ENCODE measurements at regions not wholly inside any gene's neighbourhood (a gene's known extent, or its start where the extent isn't known, plus 50 kb on each side); places are given as distances from the start of the nearest gene placed in this dataset.

DNA sequence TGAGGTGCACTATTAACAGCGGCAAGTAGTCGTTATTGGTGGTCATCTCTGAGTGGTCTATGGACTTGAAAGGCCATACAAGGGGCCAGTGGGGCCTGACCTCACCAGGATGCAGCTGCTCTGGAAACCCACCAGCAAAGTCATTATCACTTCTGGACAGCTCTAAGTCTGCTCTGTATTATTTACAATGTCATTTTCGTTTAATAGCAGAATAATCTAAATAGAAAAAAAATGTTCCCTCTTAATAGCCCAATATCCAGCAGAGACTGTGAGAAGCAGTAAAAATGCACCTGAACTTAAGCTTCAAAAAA lies 85.0 kb upstream of the EED start:
- H3K9me3 ChIP-seq (ENCODE audit: low read depth, low read length): no peaks in the 10 kb centered on the region
- H3K4me1 ChIP-seq (ENCODE audit: insufficient read depth, low read length): peaks cover 68% of the 10 kb centered on the region
- no peaks in the 10 kb centered on the region for H3K27me3 ChIP-seq (ENCODE audit: insufficient read depth, low read length)

DNA sequence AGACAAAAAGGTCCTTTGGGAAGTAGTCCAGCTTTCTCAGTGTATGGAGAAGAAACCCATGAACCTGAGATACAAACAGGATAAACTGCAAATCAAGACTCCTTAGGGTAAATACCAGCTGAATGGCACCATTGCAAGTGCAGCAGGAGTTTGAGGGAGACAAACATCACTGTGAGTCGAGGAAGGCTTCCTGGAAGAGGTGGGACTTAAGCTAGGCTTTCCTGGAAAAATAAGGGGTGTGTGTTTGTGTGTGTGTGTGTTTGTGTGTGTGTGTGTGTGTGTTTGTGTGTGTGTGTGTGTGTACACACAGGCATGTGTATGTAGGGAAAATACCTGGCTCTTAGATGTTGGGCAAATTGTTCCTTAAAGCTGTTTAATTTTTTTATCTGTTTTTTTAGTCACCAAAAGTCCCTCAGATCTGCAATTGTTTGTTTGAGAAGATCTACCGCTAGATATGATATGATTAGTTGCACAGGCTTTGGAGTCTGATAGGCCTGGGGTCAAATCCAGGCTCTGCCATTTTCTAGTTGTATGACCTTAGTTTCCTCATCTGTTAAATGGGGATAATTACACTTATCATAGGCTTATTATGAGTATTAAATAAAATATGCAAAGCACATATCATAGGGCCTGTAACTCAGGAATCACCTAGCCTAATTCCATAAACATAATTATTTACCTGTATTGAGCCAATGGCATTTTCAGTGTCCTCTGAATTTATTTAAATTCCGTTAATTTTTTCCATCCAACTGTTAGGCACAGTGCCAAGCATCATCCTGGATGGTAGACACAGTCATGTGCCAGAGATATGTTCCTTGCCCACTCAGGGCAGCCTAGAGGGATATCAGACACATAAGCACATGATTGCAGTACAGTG lies 85.6 kb upstream of the EED start:
- peaks cover 62% of the 10 kb centered on the region for H3K4me1 ChIP-seq (ENCODE audit: insufficient read depth, low read length)
- H3K9me3 ChIP-seq (ENCODE audit: low read depth, low read length): no peaks in the 10 kb centered on the region
- H3K4me3 ChIP-seq (ENCODE audit: low read length): no peak overlapping the region
- H3K27me3 ChIP-seq (ENCODE audit: insufficient read depth, low read length): no peaks in the 10 kb centered on the region

More for the DNA sequence above, 85.0 kb upstream of the EED start:
- no peak overlapping the region for H3K4me3 ChIP-seq (ENCODE audit: low read length)

DNA sequence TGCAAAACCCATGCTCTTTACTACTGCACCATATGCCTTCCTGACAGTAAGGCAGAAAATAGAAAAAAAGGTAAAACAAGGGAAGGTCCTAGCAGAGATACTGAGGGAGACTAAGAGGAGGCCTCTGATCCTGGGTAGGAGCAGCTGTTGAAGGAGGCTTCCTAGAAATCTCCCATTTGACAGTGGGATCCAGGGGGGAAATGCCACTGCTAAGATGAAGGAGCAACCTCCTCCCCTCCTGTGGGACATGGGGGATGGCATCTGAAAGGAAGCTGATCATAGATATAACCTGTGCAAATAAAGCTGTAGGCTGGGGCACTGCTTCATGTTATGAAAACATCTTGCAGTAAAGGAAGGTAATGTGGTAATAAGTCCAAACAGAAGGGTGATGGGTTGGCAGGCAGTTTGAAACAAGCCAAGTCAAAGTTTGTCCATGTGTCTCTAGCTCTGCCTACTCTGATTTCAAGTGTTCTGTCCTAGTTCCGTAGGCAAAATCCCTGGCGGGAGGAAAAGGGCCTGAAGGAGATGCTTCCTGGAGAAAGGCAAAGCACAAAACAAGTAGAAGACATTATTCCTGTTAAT lies 86.7 kb upstream of the EED start:
- no peak overlapping the region for H3K4me3 ChIP-seq (ENCODE audit: low read length)
- H3K4me1 ChIP-seq (ENCODE audit: insufficient read depth, low read length): peaks cover 52% of the 10 kb centered on the region

DNA sequence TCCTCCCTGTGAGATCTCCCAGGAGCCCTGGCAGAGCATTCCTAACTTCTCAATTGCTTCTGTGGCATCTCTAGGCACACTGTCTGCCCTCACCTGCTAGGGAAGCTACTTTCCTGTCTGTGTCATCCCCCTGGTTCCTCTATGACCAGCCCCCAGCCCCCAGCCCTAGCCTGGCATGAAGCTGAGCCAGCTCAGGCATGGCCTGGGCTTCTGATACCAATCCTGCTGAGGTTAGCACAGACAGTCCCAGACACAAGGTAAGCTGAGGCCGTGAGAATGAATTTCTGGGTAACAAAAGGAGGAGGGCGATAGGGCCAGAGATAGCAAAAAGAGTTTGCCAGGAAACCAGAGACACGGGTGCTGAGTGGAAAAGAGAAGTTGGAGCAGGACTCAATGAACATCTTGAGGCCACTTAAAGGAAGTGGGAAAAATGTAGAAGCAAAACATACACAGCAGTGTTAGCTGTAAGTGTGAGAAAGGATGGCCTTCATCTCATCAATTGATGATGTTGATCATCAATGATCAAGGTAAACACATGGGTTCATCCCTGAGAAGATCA lies 87.6 kb upstream of the PICALM start:
- H3K4me1 ChIP-seq (ENCODE audit: insufficient read depth, low read length): peaks cover 49% of the 10 kb centered on the region
- H3K27me3 ChIP-seq (ENCODE audit: insufficient read depth, low read length): no peaks in the 10 kb centered on the region
- no peaks in the 10 kb centered on the region for H3K9me3 ChIP-seq (ENCODE audit: low read depth, low read length)
- H3K4me3 ChIP-seq (ENCODE audit: low read length): no peak overlapping the region

More for the DNA sequence above, 86.7 kb upstream of the EED start:
- no peaks in the 10 kb centered on the region for H3K9me3 ChIP-seq (ENCODE audit: low read depth, low read length)
- no peaks in the 10 kb centered on the region for H3K27me3 ChIP-seq (ENCODE audit: insufficient read depth, low read length)

DNA sequence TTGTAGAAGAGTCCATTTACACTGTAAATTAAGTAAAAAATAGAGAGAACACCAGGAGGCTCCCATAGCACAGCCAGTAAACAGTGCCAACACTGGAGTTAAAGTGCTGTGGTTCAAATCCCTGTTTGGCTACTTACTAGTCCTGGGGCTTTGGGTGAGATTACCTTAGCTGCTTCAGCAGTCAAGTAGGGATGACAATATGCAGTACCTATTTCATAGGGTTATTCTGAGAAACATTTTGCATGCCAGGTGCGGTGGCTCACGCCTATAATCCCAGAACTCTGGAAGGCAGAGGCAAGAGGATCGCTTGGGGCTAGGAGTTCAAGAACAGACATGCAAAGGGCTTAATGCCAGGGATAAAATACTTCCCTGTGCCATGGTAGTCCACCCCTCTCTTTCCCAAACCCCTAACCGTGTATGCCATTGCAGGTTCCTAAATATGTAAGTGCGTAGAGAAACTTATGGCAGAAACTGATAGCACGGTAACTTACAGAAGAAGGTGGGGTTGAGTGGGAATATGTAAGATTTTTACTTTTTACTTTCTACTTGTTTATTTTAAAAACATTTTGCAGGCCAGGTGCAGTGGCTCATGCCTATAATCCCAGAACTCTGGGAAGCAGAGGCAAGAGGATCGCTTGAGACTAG lies 86.4 kb upstream of the PICALM start:
- Histone ChIP-seq H3K27me3 (ENCODE audit: insufficient read depth, low read length) (no peaks in the 10 kb centered on the region), H3K4me1 (ENCODE audit: insufficient read depth, low read length) (peaks cover 46% of the 10 kb centered on the region), H3K4me3 (ENCODE audit: low read length) (no peak overlapping the region), H3K9me3 (ENCODE audit: low read depth, low read length) (no peaks in the 10 kb centered on the region)

DNA sequence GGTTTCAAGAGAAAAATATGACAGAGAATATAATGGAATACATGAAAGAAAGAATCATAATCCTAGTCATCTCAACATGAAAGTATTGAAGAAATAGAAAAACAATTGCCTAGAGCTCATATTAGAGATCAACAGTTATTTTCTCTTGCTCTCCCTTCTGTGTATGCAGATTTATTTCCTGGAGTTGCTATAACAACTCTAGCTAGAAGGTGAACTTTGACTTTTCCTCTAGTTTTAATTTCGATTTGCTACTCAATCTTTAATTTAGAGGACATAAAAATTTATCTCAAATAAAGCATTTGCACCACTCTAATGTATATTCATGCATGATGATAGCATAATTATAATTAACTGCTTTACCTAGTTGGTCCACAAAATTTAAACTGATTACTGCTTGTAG lies 84.6 kb upstream of the PICALM start:
- H3K9me3 ChIP-seq (ENCODE audit: low read depth, low read length): no peaks in the 10 kb centered on the region
- no peak overlapping the region for H3K4me3 ChIP-seq (ENCODE audit: low read length)
- no peaks in the 10 kb centered on the region for H3K27me3 ChIP-seq (ENCODE audit: insufficient read depth, low read length)
- peaks cover 37% of the 10 kb centered on the region for H3K4me1 ChIP-seq (ENCODE audit: insufficient read depth, low read length)

DNA sequence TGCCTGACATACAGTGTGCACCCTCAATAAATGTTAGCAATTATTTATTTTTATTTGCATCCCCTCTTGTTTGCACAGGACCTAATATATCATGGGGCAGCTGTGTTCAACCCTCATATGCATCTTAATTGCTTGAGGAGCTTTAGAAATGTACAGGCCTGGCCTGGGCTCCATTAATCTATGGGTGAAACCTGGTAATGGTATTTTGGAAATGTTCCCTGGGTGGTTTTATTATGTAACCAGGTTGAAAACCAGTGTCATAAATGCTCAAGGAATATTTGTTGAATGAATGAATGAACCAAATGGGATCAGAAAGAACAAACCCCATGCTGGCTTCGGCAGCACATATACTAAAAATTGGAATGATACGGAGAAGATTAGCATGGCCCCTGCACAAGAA lies 84.0 kb upstream of the PICALM start:
- H3K27me3 ChIP-seq (ENCODE audit: insufficient read depth, low read length): no peaks in the 10 kb centered on the region
- no peak overlapping the region for H3K4me3 ChIP-seq (ENCODE audit: low read length)
- no peaks in the 10 kb centered on the region for H3K9me3 ChIP-seq (ENCODE audit: low read depth, low read length)
- peaks cover 37% of the 10 kb centered on the region for H3K4me1 ChIP-seq (ENCODE audit: insufficient read depth, low read length)

DNA sequence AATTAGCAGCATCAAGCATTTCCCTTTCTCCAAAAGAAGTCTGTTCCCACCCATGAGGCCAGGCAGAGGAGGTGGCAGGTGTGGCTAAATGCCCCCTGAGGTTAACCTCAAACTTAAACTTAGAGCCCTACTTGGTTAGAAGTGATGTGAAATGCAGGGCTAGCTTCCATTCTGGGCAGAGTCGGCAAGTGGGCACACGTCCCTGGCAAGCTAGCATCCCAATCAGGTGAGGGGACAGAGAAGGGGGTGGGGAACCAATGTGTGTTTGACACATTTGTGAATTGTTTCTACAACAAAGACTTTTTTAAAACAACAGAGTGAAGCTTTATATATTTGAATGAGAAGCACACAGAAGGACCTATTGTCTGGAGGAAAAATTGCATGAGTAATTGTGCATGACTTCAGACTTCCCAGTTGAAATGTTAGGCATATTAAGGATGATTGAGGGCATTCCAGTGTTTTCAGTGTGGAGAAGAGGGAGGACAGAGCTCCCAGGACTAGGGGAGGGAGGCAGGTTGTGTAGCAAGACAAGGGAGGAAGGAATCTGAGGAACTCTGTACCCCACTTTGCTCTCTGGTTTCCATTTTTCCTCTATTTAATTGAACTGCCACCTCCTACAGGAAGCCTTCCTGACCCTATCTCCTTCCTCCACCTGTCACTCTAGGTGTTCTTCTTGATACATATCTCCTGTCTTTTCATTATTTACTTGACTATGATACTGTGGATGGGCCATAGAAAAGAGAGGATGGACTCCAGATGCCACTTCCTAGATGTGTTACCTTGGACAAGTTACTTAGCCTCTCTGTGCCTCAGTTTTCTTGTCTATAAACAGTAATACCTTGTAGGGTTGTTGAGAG lies 83.3 kb upstream of the PICALM start:
- peaks cover 33% of the 10 kb centered on the region for H3K4me1 ChIP-seq (ENCODE audit: insufficient read depth, low read length)
- no peaks in the 10 kb centered on the region for H3K27me3 ChIP-seq (ENCODE audit: insufficient read depth, low read length)
- H3K4me3 ChIP-seq (ENCODE audit: low read length): no peak overlapping the region
- H3K9me3 ChIP-seq (ENCODE audit: low read depth, low read length): no peaks in the 10 kb centered on the region

DNA sequence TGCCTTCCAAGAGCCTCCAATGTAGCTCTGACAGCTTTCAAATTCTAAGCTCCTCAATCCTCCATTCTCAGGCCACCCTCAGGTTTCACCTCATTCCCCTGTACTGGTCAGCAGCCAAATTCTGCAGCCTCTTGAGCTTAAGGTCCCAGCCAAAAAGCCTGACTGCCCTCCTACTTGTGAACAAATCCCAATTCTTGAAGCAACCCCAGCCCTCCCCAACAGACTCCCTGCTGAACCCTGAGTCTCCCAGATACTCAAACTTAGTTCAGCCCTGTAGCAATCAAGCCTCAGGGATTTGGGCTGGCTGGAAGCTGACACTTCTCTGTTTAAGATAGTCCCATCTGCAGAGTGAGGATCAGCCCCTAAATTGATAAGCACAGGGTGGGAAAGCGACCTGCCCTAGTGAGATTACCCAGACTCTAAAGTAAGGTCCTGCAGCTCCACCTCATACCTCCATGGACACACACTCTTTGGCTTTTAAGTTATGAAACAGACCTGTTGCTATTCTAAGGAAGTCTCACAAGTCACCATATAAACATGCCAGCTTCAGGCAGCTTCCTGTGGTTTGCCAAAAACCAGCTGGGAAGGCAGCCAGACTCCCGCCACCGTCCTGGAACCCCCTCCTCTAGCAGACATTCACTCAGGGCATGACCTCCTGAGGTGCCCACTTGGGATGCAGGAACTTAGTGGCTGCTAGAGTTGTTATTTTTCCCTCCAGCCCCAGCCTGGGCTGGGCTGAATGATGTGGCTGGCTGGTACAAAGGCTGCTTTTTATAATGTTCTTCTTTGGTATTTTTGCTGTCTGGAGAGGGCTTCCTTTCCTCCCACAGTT lies 82.5 kb upstream of the PICALM start:
- H3K9me3 ChIP-seq (ENCODE audit: low read depth, low read length): no peaks in the 10 kb centered on the region
- no peak overlapping the region for H3K4me3 ChIP-seq (ENCODE audit: low read length)
- H3K4me1 ChIP-seq (ENCODE audit: insufficient read depth, low read length): peaks cover 25% of the 10 kb centered on the region
- no peaks in the 10 kb centered on the region for H3K27me3 ChIP-seq (ENCODE audit: insufficient read depth, low read length)

DNA sequence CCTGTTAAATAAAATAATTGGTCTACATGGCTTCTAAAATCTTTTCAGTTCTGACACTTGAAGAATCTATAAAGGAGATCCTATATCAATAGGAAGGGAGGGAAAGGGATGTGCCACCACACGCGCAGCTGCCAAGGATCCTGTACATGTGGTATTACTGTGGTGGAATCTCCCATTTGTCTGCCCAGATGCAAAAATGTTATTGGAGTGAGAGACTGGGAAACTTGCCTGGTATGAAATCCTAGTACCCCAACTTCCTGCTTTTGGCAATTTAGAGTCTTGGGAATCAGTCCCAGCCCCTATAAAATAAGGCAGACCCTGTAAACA lies 81.9 kb upstream of the PICALM start:
- Histone ChIP-seq H3K4me1 (ENCODE audit: insufficient read depth, low read length) (peaks cover 20% of the 10 kb centered on the region), H3K4me3 (ENCODE audit: low read length) (no peak overlapping the region), H3K9me3 (ENCODE audit: low read depth, low read length) (no peaks in the 10 kb centered on the region), H3K27me3 (ENCODE audit: insufficient read depth, low read length) (no peaks in the 10 kb centered on the region)

DNA sequence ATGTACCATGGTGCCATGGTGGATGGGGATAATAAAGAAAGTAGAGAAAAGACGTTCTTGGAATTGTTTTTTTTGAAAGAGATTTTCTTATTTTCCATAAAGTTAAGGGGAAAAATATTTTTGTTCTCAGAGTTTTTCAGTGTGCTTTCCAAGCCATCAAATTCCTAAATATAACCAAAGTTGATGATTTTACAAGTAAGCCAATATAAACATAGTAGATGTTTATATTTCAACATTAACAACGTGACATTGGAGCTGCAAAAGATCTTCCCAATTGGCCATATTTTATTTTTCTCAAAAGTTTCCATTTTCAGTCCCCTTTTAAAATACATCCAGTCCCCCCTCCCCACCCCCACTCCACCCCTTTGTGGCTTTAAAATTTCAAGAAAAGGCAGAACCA lies 80.9 kb upstream of the PICALM start:
- H3K27me3 ChIP-seq (ENCODE audit: insufficient read depth, low read length): no peaks in the 10 kb centered on the region
- H3K4me3 ChIP-seq (ENCODE audit: low read length): no peak overlapping the region
- no peaks in the 10 kb centered on the region for H3K9me3 ChIP-seq (ENCODE audit: low read depth, low read length)
- peaks cover 30% of the 10 kb centered on the region for H3K4me1 ChIP-seq (ENCODE audit: insufficient read depth, low read length)

DNA sequence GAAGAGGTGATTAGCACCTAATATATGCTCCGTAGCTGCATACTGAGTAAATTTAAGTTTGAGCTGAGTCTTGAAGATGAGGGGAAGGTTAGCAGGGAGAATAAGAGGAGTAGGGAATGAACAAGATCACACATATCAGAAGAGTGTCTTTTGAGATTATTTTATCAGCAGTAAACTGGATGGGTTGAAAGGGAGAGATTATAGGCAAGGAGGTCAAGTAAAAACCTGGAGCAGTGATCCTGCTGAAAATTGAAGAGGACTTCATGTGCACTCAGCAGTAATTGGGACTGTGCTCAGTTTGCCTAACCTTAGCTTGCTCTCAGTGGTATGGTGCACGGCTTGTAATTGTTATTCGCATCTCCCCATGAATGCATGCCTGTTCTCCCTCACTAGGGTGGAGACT lies 79.5 kb upstream of the PICALM start:
- no peaks in the 10 kb centered on the region for H3K27me3 ChIP-seq (ENCODE audit: insufficient read depth, low read length)
- peaks cover 45% of the 10 kb centered on the region for H3K4me1 ChIP-seq (ENCODE audit: insufficient read depth, low read length)
- H3K4me3 ChIP-seq (ENCODE audit: low read length): no peak overlapping the region
- no peaks in the 10 kb centered on the region for H3K9me3 ChIP-seq (ENCODE audit: low read depth, low read length)

DNA sequence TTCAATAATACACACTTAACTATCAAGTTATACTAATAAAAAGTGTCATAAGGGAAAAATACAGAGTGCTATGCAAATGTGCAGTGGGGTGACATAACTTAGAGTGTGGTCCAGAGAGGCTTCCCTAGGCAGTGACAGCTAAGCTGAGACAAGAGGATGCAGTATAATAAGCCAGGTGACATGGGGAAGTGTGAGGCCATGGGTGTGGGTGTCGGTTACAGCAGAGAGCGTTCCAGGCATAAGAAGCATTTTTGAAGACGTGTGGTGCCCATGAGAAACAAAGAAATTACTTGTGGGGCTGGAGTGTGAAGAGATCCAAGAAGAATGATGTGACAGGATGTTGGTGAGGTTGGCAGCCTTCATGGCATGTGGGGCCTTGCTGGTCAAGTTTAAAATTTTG lies 78.1 kb upstream of the PICALM start:
- no peaks in the 10 kb centered on the region for H3K27me3 ChIP-seq (ENCODE audit: insufficient read depth, low read length)
- peaks cover 52% of the 10 kb centered on the region for H3K4me1 ChIP-seq (ENCODE audit: insufficient read depth, low read length)
- no peaks in the 10 kb centered on the region for H3K9me3 ChIP-seq (ENCODE audit: low read depth, low read length)
- no peak overlapping the region for H3K4me3 ChIP-seq (ENCODE audit: low read length)

DNA sequence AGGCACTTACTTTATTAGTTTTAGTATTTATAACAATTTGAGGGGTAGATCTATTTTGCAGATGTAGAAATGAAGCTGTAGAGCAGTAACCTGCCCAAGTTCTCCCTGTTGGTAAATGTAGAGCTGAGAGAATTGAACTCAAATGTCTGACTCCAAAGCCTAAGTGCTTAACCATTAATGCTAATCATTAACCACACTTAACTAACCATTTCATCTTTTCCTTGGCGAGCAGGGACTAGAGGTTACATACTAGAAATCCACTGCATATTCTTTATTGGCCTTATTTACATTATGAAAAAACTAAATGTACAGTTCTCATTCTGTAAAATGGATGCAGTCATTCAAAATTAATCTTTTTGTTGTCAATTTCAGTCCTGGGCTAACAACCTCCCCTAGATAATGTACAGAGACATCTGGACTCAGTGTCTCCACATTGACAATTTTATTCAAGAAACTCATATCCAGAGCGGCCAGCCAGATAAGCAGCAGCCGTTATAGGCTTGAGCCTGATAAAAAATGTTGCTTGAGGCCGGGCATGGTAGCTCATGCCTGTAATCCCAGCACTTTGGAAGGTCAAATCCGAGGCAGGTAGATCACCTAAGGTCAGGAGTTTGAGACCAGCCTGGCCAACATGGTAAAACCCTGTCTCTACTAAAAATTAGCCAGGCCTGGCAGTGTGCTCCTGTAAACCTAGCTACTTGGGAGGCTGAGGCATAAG lies 76.7 kb upstream of the PICALM start:
- Histone ChIP-seq H3K4me1 (ENCODE audit: insufficient read depth, low read length) (peaks cover 52% of the 10 kb centered on the region), H3K9me3 (ENCODE audit: low read depth, low read length) (no peaks in the 10 kb centered on the region), H3K4me3 (ENCODE audit: low read length) (no peak overlapping the region), H3K27me3 (ENCODE audit: insufficient read depth, low read length) (no peaks in the 10 kb centered on the region)
